GM12878 (cell line): ENCODE measurements at regions not wholly inside any gene's neighbourhood (a gene's known extent, or its start where the extent isn't known, plus 50 kb on each side); places are given as distances from the start of the nearest gene placed in this dataset.

Source experiments
- ATAC-seq: fragments of 200-7000 bp; cut with Tn5 transposase; 3 replicates; pipeline ENCODE4 v1.9.1; 2020; ENCODE audit warnings: mild to moderate bottlenecking, moderate library complexity
- BruUV-seq: library from RNA; stranded (reverse); fragments of 400-500 nt; replicated peaks from 2 replicates; lab custom pipeline; 2021; lab: Mats Ljungman, UMichigan
- CTCF ChIA-PET: fragments of 300-600 bp; sonication (Branson Sonifier 250); formaldehyde crosslinking; extraction: SDS; loops from one replicate; lab custom pipeline; 2021; ENCODE audit warnings: inconsistent platforms; lab: Yijun Ruan, JAX
- POLR2A ChIA-PET: fragments of 350-600 bp; formaldehyde crosslinking; extraction: SDS; loops from one replicate; lab custom pipeline; 2021; ENCODE audit warnings: inconsistent platforms; lab: Charles Lee
- RAD21 ChIA-PET: fragments of 300-600 bp; sonication (Branson Sonifier 250); formaldehyde crosslinking; loops from one replicate; lab custom pipeline; 2023; ENCODE audit warnings: antibody characterized with exemption; ENCODE audit not compliant: unreplicated experiment; lab: Charles Lee
- SMC1A ChIA-PET: fragments of 300-600 bp; sonication (Branson Sonifier 250); formaldehyde crosslinking; loops from one replicate; lab custom pipeline; 2023; ENCODE audit not compliant: unreplicated experiment, uncharacterized antibody; lab: Charles Lee
- DNase-seq: peaks from one replicate; pipeline ENCODE4 v3.0.0-alpha.2; 2011; ENCODE audit warnings: low read depth, low spot score
- FAIRE-seq: peaks from 3 replicates; lab custom pipeline; 2011; peaks lifted over from hg19 to GRCh38; lab: Jason Lieb, UNC
- H2AFZ ChIP-seq: 2 replicates; pipeline ENCODE4 v1.6.0; 2011; ENCODE audit warnings: low read depth, low read length, control low read depth; ENCODE audit not compliant: control insufficient read depth
- H3K27ac ChIP-seq: 2 replicates; pipeline ENCODE4 v1.5.1; 2011; ENCODE audit warnings: control low read depth; ENCODE audit not compliant: control insufficient read depth, insufficient read depth
- H3K27me3 ChIP-seq, 2 experiments: replicated peaks in 1 of 2; 2 replicates each; pipeline versions ENCODE4 v1.6.0 to v1.6.1; 2011; ENCODE audit warnings: low read length in 1 of 2; ENCODE audit not compliant: control insufficient read depth in 2 of 2, insufficient read depth in 2 of 2
- H3K36me3 ChIP-seq, 2 experiments: 2 replicates each; pipeline ENCODE4 v1.5.1; 2011; ENCODE audit warnings: low read length in 1 of 2; ENCODE audit not compliant: control insufficient read depth in 2 of 2, insufficient read depth in 2 of 2
- H3K4me1 ChIP-seq: 2 replicates; pipeline ENCODE4 v1.6.1; 2011; ENCODE audit warnings: mild to moderate bottlenecking, low read length, moderate library complexity, mixed read lengths; ENCODE audit not compliant: control insufficient read depth, insufficient read depth
- H3K4me2 ChIP-seq: 2 replicates; pipeline ENCODE4 v1.6.0; 2011; ENCODE audit warnings: control low read depth; ENCODE audit not compliant: control insufficient read depth, insufficient read depth
- H3K4me3 ChIP-seq: fragments of 200-600 bp; sonication (generic); 2 replicates; pipeline ENCODE4 v1.5.1; 2016
- H3K79me2 ChIP-seq: 2 replicates; pipeline ENCODE4 v1.6.0; 2011; ENCODE audit warnings: low read length; ENCODE audit not compliant: control insufficient read depth, insufficient read depth
- H3K9ac ChIP-seq: 2 replicates; pipeline ENCODE4 v1.8.0; 2011; ENCODE audit warnings: low read length, control low read depth, mixed read lengths; ENCODE audit not compliant: control insufficient read depth, insufficient read depth
- H3K9me3 ChIP-seq: replicated peaks from 3 replicates; pipeline ENCODE4 v1.5.1; 2011; ENCODE audit warnings: mild to moderate bottlenecking, low read length; ENCODE audit not compliant: control insufficient read depth, insufficient read depth
- H4K20me1 ChIP-seq: 2 replicates; pipeline ENCODE4 v1.6.0; 2011; ENCODE audit not compliant: control insufficient read depth, insufficient read depth
- BACH1 ChIP-seq: fragments of 450-650 bp; IDR thresholded peaks from 2 replicates; pipeline ENCODE4 v1.6.1; 2017; ENCODE audit warnings: mild to moderate bottlenecking, borderline replicate concordance
- BCL11A ChIP-seq: IDR thresholded peaks from 2 replicates; pipeline ENCODE4 v1.6.1; 2011; ENCODE audit warnings: low read depth, low read length
- BMI1 ChIP-seq: fragments of 450-650 bp; IDR thresholded peaks from 2 replicates; pipeline ENCODE4 v1.6.1; 2016; ENCODE audit warnings: mild to moderate bottlenecking, moderate library complexity, borderline replicate concordance
- CBX3 ChIP-seq: fragments of 200-600 bp; sonication (generic); IDR thresholded peaks from 2 replicates; pipeline ENCODE4 v1.6.1; 2016; ENCODE audit warnings: low read depth, borderline replicate concordance
- CBX5 ChIP-seq: sonication (generic); IDR thresholded peaks from 2 replicates; pipeline ENCODE4 v1.6.1; 2016; ENCODE audit warnings: low read depth, moderate library complexity, mild to moderate bottlenecking, inconsistent platforms
- CHD2 ChIP-seq: IDR thresholded peaks from 2 replicates; pipeline ENCODE4 v1.6.1; 2011; ENCODE audit warnings: low read depth, low read length, improper control_type of control experiment, borderline replicate concordance
- EGR1 ChIP-seq, 2 experiments: IDR thresholded peaks; 1 replicate in 1 of 2; 2 replicates in 1 of 2; pipeline ENCODE4 v1.6.1; 2011 to 2012; ENCODE audit warnings: low read depth in 2 of 2, low read length in 2 of 2, borderline replicate concordance in 1 of 2, mild to moderate bottlenecking in 1 of 2, moderate library complexity in 1 of 2
- ESRRA ChIP-seq: IDR thresholded peaks from 2 replicates; pipeline ENCODE4 v1.6.1; 2012; ENCODE audit warnings: mild to moderate bottlenecking, low read length, improper control_type of control experiment
- ETV6 ChIP-seq, 2 experiments: fragments of 450-650 bp in 1 of 2; IDR thresholded peaks in 1 of 2; conservative IDR thresholded peaks in 1 of 2; 2 replicates each; pipeline ENCODE4 v1.6.1; 2014; ENCODE audit warnings: antibody characterized with exemption in 1 of 2, borderline replicate concordance in 1 of 2, low read depth in 1 of 2, mild to moderate bottlenecking in 1 of 2, moderate library complexity in 1 of 2
- HCFC1 ChIP-seq: fragments of 150-350 bp; IDR thresholded peaks from 2 replicates; pipeline ENCODE4 v1.6.1; 2014; ENCODE audit warnings: low read length
- IRF3 ChIP-seq: fragments of 450-650 bp; IDR thresholded peaks from 2 replicates; pipeline ENCODE4 v1.6.1; 2014; ENCODE audit warnings: mild to moderate bottlenecking
- MXI1 ChIP-seq: fragments of 150-350 bp; IDR thresholded peaks from 2 replicates; pipeline ENCODE4 v1.6.1; 2011; ENCODE audit warnings: low read depth, mild to moderate bottlenecking, inconsistent platforms, low read length, improper control_type of control experiment
- NFYB ChIP-seq: IDR thresholded peaks from 2 replicates; pipeline ENCODE4 v1.6.1; 2011; ENCODE audit warnings: low read depth, mild to moderate bottlenecking, low read length, improper control_type of control experiment, moderate library complexity; ENCODE audit not compliant: insufficient read depth
- SIN3A ChIP-seq: IDR thresholded peaks from 2 replicates; pipeline ENCODE4 v1.6.1; 2012; ENCODE audit warnings: low read depth, low read length, improper control_type of control experiment
- SMC3 ChIP-seq: IDR thresholded peaks from 2 replicates; pipeline ENCODE4 v1.6.1; 2011; ENCODE audit warnings: low read length, improper control_type of control experiment, borderline replicate concordance
- ZNF207 ChIP-seq: fragments of 450-650 bp; IDR thresholded peaks from 2 replicates; pipeline ENCODE4 v1.6.1; 2014; ENCODE audit warnings: antibody characterized with exemption, mild to moderate bottlenecking, borderline replicate concordance
- WGBS: methylation state at CpG from one replicate; pipeline ENCODE4 v1.1.6; 2016; ENCODE audit warnings: low lambda C conversion rate; ENCODE audit not compliant: insufficient replicate concordance, insufficient coverage; ENCODE audit errors: missing lambda C conversion rate; 5-methylcytosine and 5-hydroxymethylcytosine counted together
- in situ Hi-C: fragments of 300-500 bp; cut with MboI; formaldehyde crosslinking; loops from 9 replicates; pipeline ENCODE4 v1.14.3; 2018; ENCODE audit warnings: mixed read lengths
- intact Hi-C: fragments of 100-400 bp; cut with micrococcal nuclease; formaldehyde crosslinking; loops from one replicate; pipeline ENCODE4 v1.14.2; 2022; ENCODE audit not compliant: unreplicated experiment
- TF ChIP-seq, protein P1 (sequence below): fragments of 450-650 bp; formaldehyde crosslinking; IDR thresholded peaks from 2 replicates; pipeline ENCODE4 v1.5.0; 2022; ENCODE audit warnings: mild to moderate bottlenecking, missing genetic modification characterization
- TF ChIP-seq, protein P2 (sequence below): fragments of 450-650 bp; IDR thresholded peaks from 2 replicates; pipeline ENCODE4 v1.6.1; 2017; ENCODE audit warnings: borderline replicate concordance

- ChIA-PET RAD21 (no interaction called here), CTCF (no interaction called here), POLR2A (no interaction called here), SMC1A (no interaction called here)
- DNase-seq (no peak), ATAC-seq (no peak), FAIRE-seq (no peak)
- H2AFZ ChIP-seq = no peak overlapping the region
- WGBS = 11% methylated on average over 2 of the region's 2 CpGs
- intact Hi-C loops = no loop called here
- no peak overlapping the region for H3K4me2 ChIP-seq
- in situ Hi-C loops = no loop called here
- H3K4me3 ChIP-seq = no peak overlapping the region
- no peaks in the 10 kb centered on the region for H4K20me1 ChIP-seq
- H3K27ac ChIP-seq = no peak overlapping the region
- no peaks in the 10 kb centered on the region for H3K9me3 ChIP-seq
- no peaks in the 10 kb centered on the region; a peak in 1 of 4 replicates for H3K27me3 ChIP-seq
- H3K9ac ChIP-seq = no peak overlapping the region
- no TSS peak for BruUV-seq
- H3K4me1 ChIP-seq = no peaks in the 10 kb centered on the region
- no peaks in the 10 kb centered on the region for H3K36me3 ChIP-seq
- H3K79me2 ChIP-seq = no peaks in the 10 kb centered on the region
- TF ChIP-seq IRF3 (no peak), CHD2 (no peak), SIN3A (no peak), BACH1 (no peak), MXI1 (no peak), CBX5 (no peak), BCL11A (no peak), ZNF207 (no peak), BMI1 (no peak), EGR1 (IDR thresholded peaks at IDR 0.05; ENCODE audit: borderline replicate concordance in 1 of 2, low read depth in 2 of 2, low read length in 2 of 2) (no peak), ESRRA (no peak), NFYB (no peak), SMC3 (no peak), CBX3 (no peak), ETV6 (conservative IDR thresholded peaks at IDR 0.05 in 1 of 2, IDR thresholded peaks at IDR 0.05 in 1 of 2; ENCODE audit: borderline replicate concordance in 1 of 2, low read depth in 1 of 2) (no peak), HCFC1 (no peak)
- TF ChIP-seq, protein P1, sequence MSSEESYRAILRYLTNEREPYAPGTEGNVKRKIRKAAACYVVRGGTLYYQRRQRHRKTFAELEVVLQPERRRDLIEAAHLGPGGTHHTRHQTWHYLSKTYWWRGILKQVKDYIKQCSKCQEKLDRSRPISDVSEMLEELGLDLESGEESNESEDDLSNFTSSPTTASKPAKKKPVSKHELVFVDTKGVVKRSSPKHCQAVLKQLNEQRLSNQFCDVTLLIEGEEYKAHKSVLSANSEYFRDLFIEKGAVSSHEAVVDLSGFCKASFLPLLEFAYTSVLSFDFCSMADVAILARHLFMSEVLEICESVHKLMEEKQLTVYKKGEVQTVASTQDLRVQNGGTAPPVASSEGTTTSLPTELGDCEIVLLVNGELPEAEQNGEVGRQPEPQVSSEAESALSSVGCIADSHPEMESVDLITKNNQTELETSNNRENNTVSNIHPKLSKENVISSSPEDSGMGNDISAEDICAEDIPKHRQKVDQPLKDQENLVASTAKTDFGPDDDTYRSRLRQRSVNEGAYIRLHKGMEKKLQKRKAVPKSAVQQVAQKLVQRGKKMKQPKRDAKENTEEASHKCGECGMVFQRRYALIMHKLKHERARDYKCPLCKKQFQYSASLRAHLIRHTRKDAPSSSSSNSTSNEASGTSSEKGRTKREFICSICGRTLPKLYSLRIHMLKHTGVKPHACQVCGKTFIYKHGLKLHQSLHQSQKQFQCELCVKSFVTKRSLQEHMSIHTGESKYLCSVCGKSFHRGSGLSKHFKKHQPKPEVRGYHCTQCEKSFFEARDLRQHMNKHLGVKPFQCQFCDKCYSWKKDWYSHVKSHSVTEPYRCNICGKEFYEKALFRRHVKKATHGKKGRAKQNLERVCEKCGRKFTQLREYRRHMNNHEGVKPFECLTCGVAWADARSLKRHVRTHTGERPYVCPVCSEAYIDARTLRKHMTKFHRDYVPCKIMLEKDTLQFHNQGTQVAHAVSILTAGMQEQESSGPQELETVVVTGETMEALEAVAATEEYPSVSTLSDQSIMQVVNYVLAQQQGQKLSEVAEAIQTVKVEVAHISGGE = no peak
- TF ChIP-seq, protein P2, sequence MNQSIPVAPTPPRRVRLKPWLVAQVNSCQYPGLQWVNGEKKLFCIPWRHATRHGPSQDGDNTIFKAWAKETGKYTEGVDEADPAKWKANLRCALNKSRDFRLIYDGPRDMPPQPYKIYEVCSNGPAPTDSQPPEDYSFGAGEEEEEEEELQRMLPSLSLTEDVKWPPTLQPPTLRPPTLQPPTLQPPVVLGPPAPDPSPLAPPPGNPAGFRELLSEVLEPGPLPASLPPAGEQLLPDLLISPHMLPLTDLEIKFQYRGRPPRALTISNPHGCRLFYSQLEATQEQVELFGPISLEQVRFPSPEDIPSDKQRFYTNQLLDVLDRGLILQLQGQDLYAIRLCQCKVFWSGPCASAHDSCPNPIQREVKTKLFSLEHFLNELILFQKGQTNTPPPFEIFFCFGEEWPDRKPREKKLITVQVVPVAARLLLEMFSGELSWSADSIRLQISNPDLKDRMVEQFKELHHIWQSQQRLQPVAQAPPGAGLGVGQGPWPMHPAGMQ = no peak
Observed at GRCh38 chr12:43648636-43649035, 96.6 kb upstream of the ADAMTS20 start.
